CD4-positive, alpha-beta T cell (primary cell): ENCODE measurements at regions not wholly inside any gene's neighbourhood (a gene's known extent, or its start where the extent isn't known, plus 50 kb on each side); places are given as distances from the start of the nearest gene placed in this dataset.

ENCODE experiments used
- ATAC-seq: fragments of 200-7000 bp; cut with Tn5 transposase; one replicate; pipeline ENCODE4 v1.10.0; 2022; ENCODE audit warnings: mild to moderate bottlenecking; ENCODE audit not compliant: poor library complexity
- CTCF ChIA-PET: fragments of 350-600 bp; sonication (Branson Sonifier 250); formaldehyde crosslinking; loops from one replicate; lab custom pipeline; 2021; ENCODE audit warnings: antibody characterized with exemption, inconsistent platforms; lab: Charles Lee
- POLR2A ChIA-PET: fragments of 350-600 bp; sonication (Branson Sonifier 250); formaldehyde crosslinking; loops from one replicate; lab custom pipeline; 2021; ENCODE audit warnings: antibody characterized with exemption, inconsistent platforms; lab: Charles Lee
- DNase-seq, 14 experiments: peaks; one replicate each; pipeline ENCODE4 v3.0.0-alpha.2; 2013 to 2020; ENCODE audit warnings: mixed read lengths in 2 of 14
- H3K27ac ChIP-seq, 2 donors: one replicate each; pipeline versions ENCODE4 v1.5.1 to v1.7.0; 2013; ENCODE audit warnings: low read length in 2 of 2, low read depth in 1 of 2, mild to moderate bottlenecking in 1 of 2
- H3K27me3 ChIP-seq, 2 experiments: 1 replicate in 1 of 2; 2 replicates in 1 of 2; pipeline versions ENCODE4 v1.6.1 to v1.7.0; 2013; ENCODE audit warnings: low read length in 2 of 2, control low read depth in 1 of 2, mild to moderate bottlenecking in 1 of 2, moderate library complexity in 1 of 2; ENCODE audit not compliant: insufficient read depth in 2 of 2, control insufficient read depth in 1 of 2
- H3K36me3 ChIP-seq: one replicate; pipeline ENCODE4 v1.6.1; 2013; ENCODE audit warnings: low read length, control low read depth; ENCODE audit not compliant: insufficient read depth
- H3K4me1 ChIP-seq: one replicate; pipeline ENCODE4 v1.6.1; 2013; ENCODE audit warnings: low read length, control low read depth; ENCODE audit not compliant: insufficient read depth
- H3K4me3 ChIP-seq: one replicate; pipeline ENCODE4 v1.5.1; 2013; ENCODE audit warnings: mild to moderate bottlenecking, low read length, moderate library complexity
- H3K9me3 ChIP-seq, 2 experiments: 1 replicate in 1 of 2; 2 replicates in 1 of 2; pipeline versions ENCODE4 v1.6.1 to v1.7.0; 2013; ENCODE audit warnings: low read length in 2 of 2, mild to moderate bottlenecking in 2 of 2, control low read depth in 1 of 2, moderate library complexity in 1 of 2; ENCODE audit not compliant: control insufficient read depth in 1 of 2, insufficient read depth in 1 of 2
- H3K27ac Mint-ChIP-seq: one replicate; pipeline ENCODE4 v1.8.0; 2020; ENCODE audit warnings: mixed read lengths
- H3K27me3 Mint-ChIP-seq: one replicate; pipeline ENCODE4 v1.8.0; 2021; ENCODE audit warnings: mixed read lengths
- H3K36me3 Mint-ChIP-seq: one replicate; pipeline ENCODE4 v1.8.0; 2021; ENCODE audit warnings: low read depth, mixed read lengths
- H3K4me1 Mint-ChIP-seq: one replicate; pipeline ENCODE4 v1.8.0; 2021; ENCODE audit warnings: low read depth, mixed read lengths
- H3K4me3 Mint-ChIP-seq: one replicate; pipeline ENCODE4 v1.8.0; 2020; ENCODE audit warnings: mild to moderate bottlenecking, mixed read lengths
- H3K9me3 Mint-ChIP-seq: one replicate; pipeline ENCODE4 v1.8.0; 2020; ENCODE audit warnings: mixed read lengths
- CTCF ChIP-seq: fragments of 200-600 bp; IDR thresholded peaks from one replicate; pipeline ENCODE4 v1.8.0; 2022; ENCODE audit warnings: antibody characterized with exemption, mild to moderate bottlenecking
- intact Hi-C, 2 experiments: fragments of 100-400 bp; cut with DNase I in 1 of 2; cut with micrococcal nuclease in 1 of 2; formaldehyde crosslinking; loops; one replicate each; pipeline versions ENCODE4 v1.15.1 to v1.9.0; 2023 to 2025; cut with DNase I, micrococcal nuclease

- peaks cover 4% of the 10 kb centered on the region for H3K27me3 Mint-ChIP-seq
- no peak for DNase-seq
These were observed 155.5 kb downstream of the SHANK2 start for GRCh38 chr11:71096751-71097388.

GRCh38 chr11:71095294-71095850 is 157.0 kb downstream of the SHANK2 start:
- ATAC-seq (no peak), DNase-seq (no peak)
- no peaks in the 10 kb centered on the region for H3K36me3 Mint-ChIP-seq
- no peaks in the 10 kb centered on the region for H3K4me1 ChIP-seq
- no peak overlapping the region for H3K27ac Mint-ChIP-seq
- H3K4me1 Mint-ChIP-seq: no peaks in the 10 kb centered on the region
- intact Hi-C loops: no loop called here
- ChIA-PET CTCF (no interaction called here), POLR2A (no interaction called here)
- H3K9me3 Mint-ChIP-seq: no peaks in the 10 kb centered on the region
- H3K9me3 ChIP-seq: peaks cover 0 to 10% of the 10 kb centered on the region in 2 experiments
- H3K4me3 Mint-ChIP-seq: no peak overlapping the region
- H3K4me3 ChIP-seq: no peak overlapping the region
- no peaks in the 10 kb centered on the region for H3K36me3 ChIP-seq
- H3K27me3 Mint-ChIP-seq: peaks cover 4% of the 10 kb centered on the region
- H3K27ac ChIP-seq: no peak overlapping the region
- no peaks in the 10 kb centered on the region for H3K27me3 ChIP-seq
- TF ChIP-seq CTCF: no peak

More at GRCh38 chr11:71096751-71097388, 155.5 kb downstream of the SHANK2 start:
- H3K36me3 ChIP-seq: no peaks in the 10 kb centered on the region
- H3K4me1 Mint-ChIP-seq: no peaks in the 10 kb centered on the region
- no peak overlapping the region for H3K27ac ChIP-seq
- H3K4me3 ChIP-seq: no peak overlapping the region
- H3K27me3 ChIP-seq: no peaks in the 10 kb centered on the region
- H3K36me3 Mint-ChIP-seq: no peaks in the 10 kb centered on the region
- intact Hi-C loops: no loop called here
- ChIA-PET POLR2A (no interaction called here), CTCF (no interaction called here)
- no peaks in the 10 kb centered on the region for H3K4me1 ChIP-seq
- H3K9me3 ChIP-seq: peaks cover 0 to 10% of the 10 kb centered on the region in 2 experiments
- no peak for TF ChIP-seq CTCF
- no peak overlapping the region for H3K4me3 Mint-ChIP-seq
- no peak for ATAC-seq
- no peak overlapping the region for H3K27ac Mint-ChIP-seq
- H3K9me3 Mint-ChIP-seq: no peaks in the 10 kb centered on the region

- intact Hi-C loops: no loop called here
- ChIA-PET POLR2A (no interaction called here), CTCF (no interaction called here)
- H3K4me1 Mint-ChIP-seq: no peaks in the 10 kb centered on the region
- no peak overlapping the region for H3K27ac Mint-ChIP-seq
- Histone ChIP-seq H3K27ac (no peak overlapping the region), H3K9me3 (peaks cover 0 to 10% of the 10 kb centered on the region in 2 experiments), H3K36me3 (no peaks in the 10 kb centered on the region), H3K4me3 (no peak overlapping the region), H3K4me1 (no peaks in the 10 kb centered on the region), H3K27me3 (no peaks in the 10 kb centered on the region)
- TF ChIP-seq CTCF: no peak
- no peaks in the 10 kb centered on the region for H3K9me3 Mint-ChIP-seq
- peaks cover 3% of the 10 kb centered on the region for H3K27me3 Mint-ChIP-seq
- H3K36me3 Mint-ChIP-seq: no peaks in the 10 kb centered on the region
- no peak overlapping the region for H3K4me3 Mint-ChIP-seq
- ATAC-seq (no peak), DNase-seq (no peak)
These were observed 157.9 kb downstream of the SHANK2 start for GRCh38 chr11:71094296-71095077.
